Keratinocyte (primary cell): ENCODE measurements at regions not wholly inside any gene's neighbourhood (a gene's known extent, or its start where the extent isn't known, plus 50 kb on each side); places are given as distances from the start of the nearest gene placed in this dataset.

Experiments
- CTCF ChIP-seq, 3 experiments: IDR thresholded peaks in 1 of 3; conservative IDR thresholded peaks in 1 of 3; optimal IDR thresholded peaks in 1 of 3; 2 replicates in 2 of 3; 3 replicates in 1 of 3; pipeline versions ENCODE3 to v1.5.1; 2011; ENCODE audit warnings: low read length in 3 of 3, mild to moderate bottlenecking in 3 of 3, moderate library complexity in 2 of 3, control low read depth in 1 of 3, inconsistent platforms in 1 of 3; ENCODE audit not compliant: insufficient read depth in 2 of 3; ENCODE audit errors: extremely low read depth in 1 of 3
- EZH2 ChIP-seq: IDR thresholded peaks from one replicate; pipeline ENCODE4 v1.6.1; 2012; ENCODE audit warnings: inconsistent platforms, mild to moderate bottlenecking, low read length, moderate library complexity

- TF ChIP-seq CTCF (optimal IDR thresholded peaks at IDR 0.05 in 1 of 3, IDR thresholded peaks at IDR 0.05 in 1 of 3, conservative IDR thresholded peaks at IDR 0.05 in 1 of 3; ENCODE audit: extremely low read depth in 1 of 3, insufficient read depth in 2 of 3, low read length in 3 of 3) (no peak), EZH2 (no peak)
Observed at GRCh38 chr10:30210296-30210695, 138.8 kb downstream of the MTPAP start.
